HG03469 (cell line): ENCODE measurements at regions not wholly inside any gene's neighbourhood (a gene's known extent, or its start where the extent isn't known, plus 50 kb on each side); places are given as distances from the start of the nearest gene placed in this dataset.
"Not testable (repeated sequence)": the region's sequence is repeated elsewhere in the genome, so short reads cannot be mapped to it uniquely, and the experiment has no call there.

Experiments
- ATAC-seq: cut with Tn5 transposase; IDR thresholded peaks from one replicate; pipeline ENCODE4 v1.9.1; 2021; ENCODE audit warnings: mild to moderate bottlenecking, moderate library complexity, moderate number of reproducible peaks; ENCODE audit not compliant: unreplicated experiment

- no peak for ATAC-seq
Observed at GRCh38 chr4:156419080-156419685, 465.5 kb upstream of the CTSO start.

DNA sequence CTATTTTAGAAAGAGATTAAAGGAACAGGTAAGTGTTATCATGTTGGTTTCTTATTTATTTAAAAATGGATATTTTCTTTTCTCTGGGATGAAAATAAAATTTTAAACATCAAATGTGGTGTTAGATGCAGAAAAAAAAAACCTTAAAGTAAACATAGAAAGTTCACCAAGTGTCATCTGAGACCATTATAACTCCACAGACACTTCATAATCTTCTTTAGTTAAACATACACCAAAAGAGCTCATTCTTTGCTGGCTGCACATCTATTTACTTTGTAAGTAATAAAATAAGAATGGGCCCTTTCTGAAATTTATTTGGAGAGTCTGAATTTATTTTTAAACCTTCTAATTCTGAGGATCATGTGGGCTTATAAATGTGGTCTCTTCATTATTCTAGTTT is 460.7 kb upstream of the CTSO start:
- ATAC-seq, result no peak

DNA sequence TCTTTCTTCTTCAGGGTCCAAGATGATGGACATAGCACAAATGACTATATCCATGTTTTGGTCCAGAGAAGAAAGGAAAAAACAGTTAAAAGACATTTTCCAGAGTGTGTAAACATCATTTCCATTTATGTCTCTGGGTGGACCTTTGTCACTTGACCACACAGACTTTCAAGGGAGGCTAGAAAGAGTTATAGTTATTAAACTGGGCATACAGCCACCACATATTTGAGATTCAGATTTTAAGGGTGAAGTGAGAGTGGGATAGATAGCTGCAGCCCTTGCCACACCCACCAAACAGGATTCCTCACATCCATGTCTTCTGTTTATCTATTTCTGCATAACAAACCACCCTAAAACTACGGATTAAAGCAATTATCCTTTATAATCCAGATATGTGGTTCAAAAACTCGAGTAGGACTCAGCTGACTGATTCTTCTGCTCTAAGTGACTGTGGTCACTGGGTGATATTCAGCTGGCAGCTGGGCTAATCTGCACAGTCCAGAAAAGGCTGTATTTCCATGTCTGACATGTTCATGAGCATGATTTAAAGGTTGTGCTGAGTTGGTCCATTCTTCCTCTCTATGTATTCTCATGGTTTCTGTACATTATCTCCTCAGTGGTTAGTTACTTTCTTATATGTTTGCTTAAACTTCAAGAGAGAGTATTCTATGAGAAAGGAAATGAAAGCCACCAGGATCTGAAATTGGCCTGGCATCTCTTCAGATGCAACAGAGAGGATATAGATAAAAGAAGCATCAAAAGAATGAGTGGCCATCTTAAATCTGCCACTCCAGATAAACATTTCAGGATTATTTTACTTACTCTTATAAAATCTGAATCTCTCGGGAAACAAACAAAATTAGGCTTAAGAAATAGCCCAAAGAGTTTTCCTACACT is 459.8 kb upstream of the CTSO start:
- no peak for ATAC-seq

DNA sequence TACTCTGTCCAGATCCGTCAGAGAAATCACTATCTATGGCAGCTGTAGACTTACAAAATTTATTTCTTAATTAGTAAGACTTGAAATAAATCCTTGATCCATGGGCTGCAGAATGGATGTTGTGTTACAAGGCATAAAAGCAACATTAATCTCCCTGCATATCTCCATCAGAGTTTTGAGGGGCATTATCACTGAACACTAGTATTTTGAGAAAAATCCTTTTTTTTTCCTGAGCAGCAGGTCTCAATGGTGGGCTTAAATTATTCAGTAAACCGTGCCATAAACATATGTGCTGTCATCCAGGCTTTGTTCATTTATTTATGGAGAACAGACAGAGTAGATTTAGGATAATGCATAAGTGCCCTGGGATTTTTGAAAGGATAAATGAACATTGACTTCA is 457.9 kb upstream of the CTSO start:
- ATAC-seq, result no peak

- ATAC-seq, result no peak
Observed at GRCh38 chr4:156408749-156409148, 455.1 kb upstream of the CTSO start.

DNA sequence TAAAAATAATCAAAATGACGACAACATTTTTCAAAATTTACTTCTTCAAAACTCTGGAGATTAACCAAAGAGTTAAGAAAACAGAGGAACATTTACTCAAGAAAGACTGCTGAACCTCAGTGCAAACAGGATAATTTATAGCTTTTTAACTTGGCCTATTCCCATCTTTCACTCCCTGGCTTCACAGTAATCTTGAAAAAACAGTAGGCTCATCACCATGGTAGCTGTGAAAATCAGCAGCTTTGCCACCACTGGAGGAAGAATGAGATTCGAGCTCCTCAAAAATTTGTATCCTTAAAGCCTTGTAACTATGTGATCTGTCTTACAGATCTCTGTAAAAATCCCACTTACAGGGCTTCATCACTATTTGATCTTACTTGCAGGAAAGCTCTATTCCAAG is 447.7 kb upstream of the CTSO start:
- ATAC-seq, result no peak

DNA sequence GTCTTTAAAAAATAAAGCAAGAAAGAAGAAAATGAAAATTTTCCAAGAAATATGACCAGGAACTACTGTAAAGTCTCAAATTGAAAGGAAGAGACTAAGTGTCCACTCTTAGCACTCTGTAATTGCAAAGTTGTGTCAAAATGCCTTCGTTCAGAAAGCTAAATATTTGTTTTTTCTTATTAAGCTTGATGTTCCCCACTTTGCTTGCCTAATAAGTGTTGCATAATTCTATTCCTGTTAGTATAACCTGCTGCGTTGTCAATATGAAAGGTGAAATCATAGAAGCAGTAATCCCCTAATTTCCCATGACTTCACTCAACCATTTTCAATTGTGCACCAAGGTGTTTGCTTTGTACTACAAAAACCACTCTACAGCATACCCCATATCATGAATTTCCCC is 442.9 kb upstream of the CTSO start:
- no peak for ATAC-seq

DNA sequence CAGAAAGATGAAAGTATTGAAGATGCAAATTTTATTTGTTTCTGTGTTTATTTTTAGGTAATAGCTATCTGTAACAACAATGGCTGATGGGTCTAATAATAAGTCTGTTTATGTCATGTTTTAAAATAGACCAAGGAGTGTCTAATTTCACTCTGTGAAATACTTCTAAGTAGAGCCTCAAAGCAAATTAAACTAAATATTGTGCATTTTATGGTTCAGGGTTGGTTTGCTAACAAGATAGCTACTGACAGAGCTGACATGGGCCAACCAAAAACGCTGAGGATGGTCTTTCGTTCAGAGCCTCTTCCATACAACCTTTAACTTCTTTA is 437.6 kb upstream of the CTSO start:
- ATAC-seq, result no peak

GRCh38 chr4:156390599-156391324 is 437.1 kb upstream of the CTSO start:
- ATAC-seq, result no peak

- no peak for ATAC-seq
Observed at GRCh38 chr4:156388826-156389225, 435.2 kb upstream of the CTSO start.

- no peak for ATAC-seq
Observed at GRCh38 chr4:156378033-156378665, 424.5 kb upstream of the CTSO start.

DNA sequence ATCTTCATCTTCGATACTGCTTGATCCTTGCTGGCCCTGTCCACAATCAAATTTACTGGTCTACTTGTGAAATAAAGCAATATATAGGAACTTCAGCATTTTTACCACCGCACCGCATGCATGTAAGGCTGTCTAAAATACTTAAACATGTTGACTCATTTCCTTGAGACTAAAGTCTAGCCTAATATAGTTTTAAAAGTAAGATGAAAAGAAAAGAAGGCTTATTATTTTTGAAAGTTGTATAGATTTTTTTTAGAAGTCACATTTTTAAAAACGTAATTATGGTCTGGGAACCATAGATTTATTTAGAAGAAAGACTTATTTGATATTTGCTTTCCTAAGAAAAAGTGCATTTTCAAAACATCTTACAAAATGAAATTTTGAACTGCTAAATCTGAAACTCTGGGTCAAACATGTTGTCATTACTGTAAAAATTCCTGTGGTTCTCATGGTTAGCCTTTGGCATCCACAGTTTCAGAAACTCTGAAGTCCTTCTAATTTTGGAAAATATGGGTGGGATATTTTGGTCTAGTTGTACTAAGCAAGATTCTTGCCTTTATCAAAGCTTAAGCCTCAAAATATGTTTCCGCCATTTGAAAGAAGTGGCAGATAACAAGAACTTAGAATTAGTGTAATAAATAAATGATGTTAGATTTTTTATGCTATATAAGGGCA is 423.5 kb upstream of the CTSO start:
- no peak for ATAC-seq

DNA sequence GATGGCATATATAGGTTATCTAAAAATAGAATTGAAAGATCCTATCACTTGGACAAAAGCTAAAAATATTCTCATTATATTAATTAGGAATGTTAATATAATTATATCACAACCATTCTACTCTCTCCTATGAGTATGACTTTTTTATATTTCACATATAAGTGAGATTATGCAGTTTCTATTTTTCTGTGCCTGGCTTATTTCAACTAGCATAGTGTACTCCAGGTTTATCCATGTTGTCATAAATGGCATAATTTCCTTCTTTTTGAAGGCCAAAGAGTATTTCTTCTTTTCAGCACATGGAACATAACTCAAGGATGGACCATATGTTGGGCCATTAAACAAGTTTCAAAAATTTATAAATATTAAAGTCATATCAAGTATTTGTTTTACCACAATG is 421.2 kb upstream of the CTSO start:
- no peak for ATAC-seq

DNA sequence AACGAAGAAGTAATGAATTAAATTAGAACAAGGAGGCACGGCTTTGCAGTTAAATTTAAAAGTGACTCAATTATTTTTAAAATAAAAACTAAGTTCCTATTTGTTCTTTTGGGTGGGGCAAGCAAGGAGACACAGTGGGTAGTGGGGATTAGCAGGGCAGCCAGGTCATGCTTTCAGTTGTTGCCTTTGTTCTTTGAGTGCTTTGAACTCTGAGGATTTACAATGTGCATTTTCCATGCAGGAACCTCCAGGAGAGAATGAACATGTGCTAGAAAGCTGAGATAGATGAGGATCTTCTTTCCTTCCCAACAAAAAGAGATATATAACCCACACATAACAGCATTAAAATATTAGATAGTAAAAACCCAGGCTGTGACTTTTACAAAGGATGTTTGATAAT is 420.4 kb upstream of the CTSO start:
- no peak for ATAC-seq

- not testable (repeated sequence) for ATAC-seq
Observed at GRCh38 chr4:156367502-156367901, 413.8 kb upstream of the CTSO start.

DNA sequence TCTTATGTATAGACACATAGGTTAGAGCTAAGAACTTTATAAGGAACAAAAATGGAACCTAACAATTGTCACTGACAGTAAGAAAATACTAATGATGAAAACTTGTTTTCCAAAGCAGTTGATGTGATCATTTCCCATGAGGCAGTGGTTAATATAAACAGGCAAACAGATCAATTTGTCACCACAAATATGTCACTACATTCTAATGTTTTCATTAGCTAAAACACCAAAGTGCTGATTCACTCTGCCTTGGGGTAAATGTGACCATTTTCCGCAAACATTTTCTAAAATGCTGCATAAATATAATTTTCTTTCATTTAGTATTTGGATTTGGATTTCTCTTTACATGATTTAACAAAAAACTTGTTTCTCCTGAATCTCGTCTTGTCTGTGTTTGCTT is 408.9 kb upstream of the CTSO start:
- no peak for ATAC-seq

GRCh38 chr4:156347412-156348075 is 393.9 kb upstream of the CTSO start:
- ATAC-seq, result no peak

GRCh38 chr4:156346959-156347385 is 393.3 kb upstream of the CTSO start:
- ATAC-seq, result no peak

- no peak for ATAC-seq
Observed at GRCh38 chr4:156344397-156344796, 390.7 kb upstream of the CTSO start.

GRCh38 chr4:156336511-156336910 is 382.8 kb upstream of the CTSO start:
- ATAC-seq, result no peak
